Neuronal stem cell (in vitro differentiated cells): ENCODE measurements at regions not wholly inside any gene's neighbourhood (a gene's known extent, or its start where the extent isn't known, plus 50 kb on each side); places are given as distances from the start of the nearest gene placed in this dataset.

Experiments
- DNase-seq: peaks from one replicate; pipeline ENCODE4 v3.0.0-alpha.2; 2013; ENCODE audit warnings: low spot score
- H2AFZ ChIP-seq: one replicate; pipeline ENCODE4 v1.6.1; 2013; ENCODE audit warnings: mild to moderate bottlenecking, low read length, inconsistent platforms
- H2AK5ac ChIP-seq: 2 replicates; pipeline ENCODE4 v1.6.1; 2013; ENCODE audit warnings: low read depth, mild to moderate bottlenecking, inconsistent platforms, low read length, moderate library complexity, mixed read lengths
- H2BK120ac ChIP-seq: 2 replicates; pipeline ENCODE4 v1.6.1; 2013; ENCODE audit warnings: low read depth, mild to moderate bottlenecking, inconsistent platforms, low read length, moderate library complexity, mixed read lengths
- H2BK12ac ChIP-seq: one replicate; pipeline ENCODE4 v1.6.1; 2013; ENCODE audit warnings: low read length, inconsistent platforms
- H2BK15ac ChIP-seq: 2 replicates; pipeline ENCODE4 v1.6.1; 2013; ENCODE audit warnings: mild to moderate bottlenecking, low read length, inconsistent platforms, mixed read lengths
- H2BK5ac ChIP-seq: one replicate; pipeline ENCODE4 v1.6.1; 2013; ENCODE audit warnings: inconsistent platforms, mild to moderate bottlenecking, low read length, moderate library complexity
- H3K14ac ChIP-seq: one replicate; pipeline ENCODE4 v1.6.1; 2013; ENCODE audit warnings: low read length, inconsistent platforms
- H3K18ac ChIP-seq: 2 replicates; pipeline ENCODE4 v1.6.1; 2013; ENCODE audit warnings: low read length, inconsistent platforms
- H3K23ac ChIP-seq: 2 replicates; pipeline ENCODE4 v1.6.1; 2013; ENCODE audit warnings: low read depth, mild to moderate bottlenecking, mixed read lengths, low read length, inconsistent platforms; ENCODE audit not compliant: poor library complexity
- H3K27ac ChIP-seq: replicated peaks from 3 replicates; pipeline ENCODE4 v1.5.1; 2013; ENCODE audit warnings: low read length, inconsistent platforms
- H3K27me3 ChIP-seq, 3 experiments: 2 replicates each; pipeline ENCODE4 v1.6.1; 2013; ENCODE audit warnings: low read length in 3 of 3, mild to moderate bottlenecking in 2 of 3, inconsistent platforms in 1 of 3, low read depth in 1 of 3, mixed read lengths in 1 of 3, moderate library complexity in 1 of 3; ENCODE audit not compliant: control insufficient read depth in 3 of 3, insufficient read depth in 3 of 3
- H3K36me3 ChIP-seq, 2 donors: replicated peaks in 1 of 2; 2 replicates each; pipeline ENCODE4 v1.6.1; 2013; ENCODE audit warnings: low read length in 2 of 2; ENCODE audit not compliant: control insufficient read depth in 2 of 2, insufficient read depth in 2 of 2
- H3K4ac ChIP-seq: 2 replicates; pipeline ENCODE4 v1.6.1; 2013; ENCODE audit warnings: inconsistent platforms, mild to moderate bottlenecking, low read length, moderate library complexity
- H3K4me1 ChIP-seq, 2 donors: 1 replicate in 1 of 2; 2 replicates in 1 of 2; pipeline ENCODE4 v1.6.1; 2013; ENCODE audit warnings: low read length in 2 of 2, low read depth in 1 of 2; ENCODE audit not compliant: control insufficient read depth in 2 of 2, insufficient read depth in 1 of 2
- H3K4me2 ChIP-seq: one replicate; pipeline ENCODE4 v1.6.1; 2013; ENCODE audit warnings: mild to moderate bottlenecking, low read length, inconsistent platforms; ENCODE audit not compliant: insufficient read depth, poor library complexity, severe bottlenecking
- H3K4me3 ChIP-seq, 2 donors: 2 replicates each; pipeline ENCODE4 v1.5.1; 2013; ENCODE audit warnings: low read length in 2 of 2, mild to moderate bottlenecking in 2 of 2, inconsistent platforms in 1 of 2, moderate library complexity in 1 of 2
- H3K79me1 ChIP-seq: one replicate; pipeline ENCODE4 v1.6.1; 2013; ENCODE audit warnings: low read depth, mild to moderate bottlenecking, inconsistent platforms, low read length, moderate library complexity
- H3K9ac ChIP-seq: one replicate; pipeline ENCODE4 v1.6.1; 2013; ENCODE audit warnings: mild to moderate bottlenecking, low read depth, low read length, inconsistent platforms; ENCODE audit not compliant: poor library complexity
- H3K9me3 ChIP-seq, 2 donors: replicated peaks in 1 of 2; 2 replicates each; pipeline versions ENCODE3 to v1.6.1; 2013; ENCODE audit warnings: low read length in 2 of 2, mild to moderate bottlenecking in 2 of 2, inconsistent platforms in 1 of 2, low read depth in 1 of 2, mixed read lengths in 1 of 2, moderate library complexity in 1 of 2; ENCODE audit not compliant: control insufficient read depth in 2 of 2, insufficient read depth in 1 of 2
- H4K8ac ChIP-seq: one replicate; pipeline ENCODE4 v1.6.1; 2013; ENCODE audit warnings: low read depth, mild to moderate bottlenecking, inconsistent platforms, low read length, moderate library complexity
- H4K91ac ChIP-seq: one replicate; pipeline ENCODE4 v1.6.1; 2013; ENCODE audit warnings: low read length, low read depth, mild to moderate bottlenecking, inconsistent platforms; ENCODE audit not compliant: poor library complexity
- WGBS, 2 donors: extraction: QIAGEN DNeasy Blood & Tissue Kit; methylation state at CpG; one replicate each; pipeline ENCODE4 v1.1.7; 2013; ENCODE audit warnings: missing lambda C conversion rate in 2 of 2, mixed read lengths in 1 of 2; ENCODE audit not compliant: insufficient read length in 2 of 2, insufficient replicate concordance in 1 of 2; ENCODE audit errors: extremely low coverage in 2 of 2; 5-methylcytosine and 5-hydroxymethylcytosine counted together

- DNase-seq: no peak
- Histone ChIP-seq H3K14ac (no peak overlapping the region), H2BK120ac (no peak overlapping the region), H3K27ac (no peak overlapping the region), H3K23ac (no peak overlapping the region), H2BK12ac (no peak overlapping the region), H4K8ac (no peak overlapping the region), H2AFZ (no peak overlapping the region), H3K79me1 (no peaks in the 10 kb centered on the region), H3K9ac (no peak overlapping the region), H3K36me3 (no peaks in the 10 kb centered on the region), H3K4ac (no peak overlapping the region), H3K4me3 (no peak overlapping the region), H4K91ac (no peak overlapping the region), H2AK5ac (no peak overlapping the region), H3K18ac (no peak overlapping the region), H3K4me2 (no peak overlapping the region), H3K4me1 (peaks cover 5 to 10% of the 10 kb centered on the region in 2 donors), H2BK5ac (no peak overlapping the region), H2BK15ac (no peak overlapping the region), H3K27me3 (no peaks in the 10 kb centered on the region), H3K9me3 (no peaks in the 10 kb centered on the region)
- no CpG with 5 or more reads among the region's 9 CpGs for whole genome bisulfite sequencing, 2 donors
Observed at GRCh38 chr3:4904811-4905695, 74.2 kb upstream of the BHLHE40 start.

GRCh38 chr3:4906107-4906621 is 73.1 kb upstream of the BHLHE40 start:
- H3K4me2 ChIP-seq: no peak overlapping the region
- no peaks in the 10 kb centered on the region for H3K79me1 ChIP-seq
- no peak overlapping the region for H3K14ac ChIP-seq
- no peak overlapping the region for H3K18ac ChIP-seq
- H3K9ac ChIP-seq: no peak overlapping the region
- H2BK12ac ChIP-seq: no peak overlapping the region
- H3K4me3 ChIP-seq: no peak overlapping the region
- no peak overlapping the region for H3K23ac ChIP-seq
- no peak overlapping the region for H4K8ac ChIP-seq
- H2AK5ac ChIP-seq: no peak overlapping the region
- no peak overlapping the region for H2AFZ ChIP-seq
- H4K91ac ChIP-seq: no peak overlapping the region
- no peaks in the 10 kb centered on the region for H3K27me3 ChIP-seq
- DNase-seq: no peak
- H3K4me1 ChIP-seq: peaks cover 5 to 10% of the 10 kb centered on the region in 2 donors
- H3K4ac ChIP-seq: no peak overlapping the region
- no peak overlapping the region for H2BK5ac ChIP-seq
- no peaks in the 10 kb centered on the region for H3K36me3 ChIP-seq
- no peak overlapping the region for H2BK15ac ChIP-seq
- H3K9me3 ChIP-seq: no peaks in the 10 kb centered on the region
- H3K27ac ChIP-seq: no peak overlapping the region
- H2BK120ac ChIP-seq: no peak overlapping the region
- WGBS, 2 donors: no CpG with 5 or more reads among the region's 3 CpGs

- no peak for DNase-seq
- Histone ChIP-seq H3K23ac (no peak overlapping the region), H3K4me2 (no peak overlapping the region), H2BK15ac (no peak overlapping the region), H4K8ac (no peak overlapping the region), H3K79me1 (no peaks in the 10 kb centered on the region), H2BK120ac (no peak overlapping the region), H3K9me3 (no peaks in the 10 kb centered on the region), H4K91ac (no peak overlapping the region), H2BK5ac (no peak overlapping the region), H3K27me3 (no peaks in the 10 kb centered on the region), H2BK12ac (no peak overlapping the region), H3K4me3 (no peak overlapping the region), H3K36me3 (no peaks in the 10 kb centered on the region), H3K18ac (no peak overlapping the region), H3K27ac (no peak overlapping the region), H3K4me1 (peaks cover 5 to 10% of the 10 kb centered on the region in 2 donors), H2AK5ac (no peak overlapping the region), H3K4ac (no peak overlapping the region), H2AFZ (no peak overlapping the region), H3K14ac (no peak overlapping the region), H3K9ac (no peak overlapping the region)
- no CpG with 5 or more reads among the region's 1 CpG for WGBS, 2 donors
Observed at GRCh38 chr3:4907050-4907449, 72.2 kb upstream of the BHLHE40 start.

GRCh38 chr3:4907643-4908432 is 71.4 kb upstream of the BHLHE40 start:
- H3K27ac ChIP-seq: no peak overlapping the region
- no peak overlapping the region for H2AK5ac ChIP-seq
- no peak overlapping the region for H2BK120ac ChIP-seq
- no peak overlapping the region for H3K14ac ChIP-seq
- H3K9ac ChIP-seq: no peak overlapping the region
- H3K79me1 ChIP-seq: no peaks in the 10 kb centered on the region
- H3K23ac ChIP-seq: no peak overlapping the region
- 100% methylated on average over 1 of the region's 7 CpGs for WGBS, 2 donors
- H2AFZ ChIP-seq: no peak overlapping the region
- no peak overlapping the region for H4K91ac ChIP-seq
- H3K36me3 ChIP-seq: no peaks in the 10 kb centered on the region
- no peak for DNase-seq
- no peak overlapping the region for H3K4ac ChIP-seq
- no peaks in the 10 kb centered on the region for H3K27me3 ChIP-seq
- H4K8ac ChIP-seq: no peak overlapping the region
- H3K4me2 ChIP-seq: no peak overlapping the region
- H2BK15ac ChIP-seq: no peak overlapping the region
- no peak overlapping the region for H2BK12ac ChIP-seq
- H3K4me1 ChIP-seq: peaks cover 5 to 10% of the 10 kb centered on the region in 2 donors
- H2BK5ac ChIP-seq: no peak overlapping the region
- H3K4me3 ChIP-seq: no peak overlapping the region
- H3K18ac ChIP-seq: no peak overlapping the region
- H3K9me3 ChIP-seq: no peaks in the 10 kb centered on the region
